ENCODE measurements at regions not wholly inside any gene's neighbourhood (a gene's known extent, or its start where the extent isn't known, plus 50 kb on each side); places are given as distances from the start of the nearest gene placed in this dataset.

GRCh38 chr1:229851511-229851910, 215.5 kb upstream of the GALNT2 start:
- Histone ChIP-seq H2AFZ (no peak overlapping the region), H3K4me1 (no peaks in the 10 kb centered on the region), H3K4me3 (ENCODE audit: low read depth, low read length) (no peak overlapping the region), H3K9ac (no peak overlapping the region), H3K9me3 (ENCODE audit: control insufficient read depth, low read length) (no peaks in the 10 kb centered on the region), H3K79me2 (no peaks in the 10 kb centered on the region), H3K27ac (no peak overlapping the region), H3K4me2 (ENCODE audit: low read length) (no peak overlapping the region), H3K36me3 (ENCODE audit: control insufficient read depth, insufficient read depth, low read length) (no peaks in the 10 kb centered on the region), H3K27me3 (ENCODE audit: control insufficient read depth, insufficient read depth, low read length) (no peaks in the 10 kb centered on the region)
- TF ChIP-seq, protein P1, sequence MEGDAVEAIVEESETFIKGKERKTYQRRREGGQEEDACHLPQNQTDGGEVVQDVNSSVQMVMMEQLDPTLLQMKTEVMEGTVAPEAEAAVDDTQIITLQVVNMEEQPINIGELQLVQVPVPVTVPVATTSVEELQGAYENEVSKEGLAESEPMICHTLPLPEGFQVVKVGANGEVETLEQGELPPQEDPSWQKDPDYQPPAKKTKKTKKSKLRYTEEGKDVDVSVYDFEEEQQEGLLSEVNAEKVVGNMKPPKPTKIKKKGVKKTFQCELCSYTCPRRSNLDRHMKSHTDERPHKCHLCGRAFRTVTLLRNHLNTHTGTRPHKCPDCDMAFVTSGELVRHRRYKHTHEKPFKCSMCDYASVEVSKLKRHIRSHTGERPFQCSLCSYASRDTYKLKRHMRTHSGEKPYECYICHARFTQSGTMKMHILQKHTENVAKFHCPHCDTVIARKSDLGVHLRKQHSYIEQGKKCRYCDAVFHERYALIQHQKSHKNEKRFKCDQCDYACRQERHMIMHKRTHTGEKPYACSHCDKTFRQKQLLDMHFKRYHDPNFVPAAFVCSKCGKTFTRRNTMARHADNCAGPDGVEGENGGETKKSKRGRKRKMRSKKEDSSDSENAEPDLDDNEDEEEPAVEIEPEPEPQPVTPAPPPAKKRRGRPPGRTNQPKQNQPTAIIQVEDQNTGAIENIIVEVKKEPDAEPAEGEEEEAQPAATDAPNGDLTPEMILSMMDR (IDR thresholded peaks at IDR 0.05): no peak

GRCh38 chr1:229853751-229854150, 213.3 kb upstream of the GALNT2 start:
- Histone ChIP-seq H3K79me2 (no peaks in the 10 kb centered on the region), H3K27ac (no peak overlapping the region), H3K9ac (no peak overlapping the region), H3K4me3 (ENCODE audit: low read depth, low read length) (no peak overlapping the region), H3K4me2 (ENCODE audit: low read length) (no peak overlapping the region), H3K9me3 (ENCODE audit: control insufficient read depth, low read length) (no peaks in the 10 kb centered on the region), H3K36me3 (ENCODE audit: control insufficient read depth, insufficient read depth, low read length) (no peaks in the 10 kb centered on the region), H3K27me3 (ENCODE audit: control insufficient read depth, insufficient read depth, low read length) (no peaks in the 10 kb centered on the region), H3K4me1 (no peaks in the 10 kb centered on the region), H2AFZ (no peak overlapping the region)
- TF ChIP-seq, protein P1 (IDR thresholded peaks at IDR 0.05): no peak

DNA sequence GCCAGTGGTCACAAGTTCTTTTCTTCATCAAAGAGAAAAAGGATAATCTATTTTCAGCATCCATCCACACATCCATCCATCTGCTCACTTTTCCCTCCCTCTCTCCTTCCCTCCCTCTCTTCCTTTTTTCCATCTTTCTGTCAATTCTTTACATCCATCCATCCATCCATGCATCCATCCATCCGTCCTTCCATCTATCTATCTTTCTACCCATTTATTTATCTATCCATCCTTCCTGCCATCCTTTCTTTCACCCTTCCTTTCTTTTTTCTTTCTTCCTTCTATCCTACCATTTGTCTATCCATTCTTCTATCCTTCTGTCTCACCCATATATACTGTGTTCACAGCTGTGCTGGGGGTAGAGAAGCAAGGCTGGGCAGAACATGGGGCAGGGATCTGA, 212.4 kb upstream of the GALNT2 start:
- no peak overlapping the region for H3K27ac ChIP-seq
- H3K9me3 ChIP-seq (ENCODE audit: control insufficient read depth, low read length): no peaks in the 10 kb centered on the region
- no peaks in the 10 kb centered on the region for H3K36me3 ChIP-seq (ENCODE audit: control insufficient read depth, insufficient read depth, low read length)
- H3K79me2 ChIP-seq: no peaks in the 10 kb centered on the region
- H3K4me3 ChIP-seq (ENCODE audit: low read depth, low read length): no peak overlapping the region
- H3K4me1 ChIP-seq: no peaks in the 10 kb centered on the region
- H2AFZ ChIP-seq: no peak overlapping the region
- H3K4me2 ChIP-seq (ENCODE audit: low read length): no peak overlapping the region
- H3K27me3 ChIP-seq (ENCODE audit: control insufficient read depth, insufficient read depth, low read length): no peaks in the 10 kb centered on the region
- no peak overlapping the region for H3K9ac ChIP-seq
- TF ChIP-seq, protein P1 (IDR thresholded peaks at IDR 0.05): no peak

GRCh38 chr1:229856009-229856650, 210.9 kb upstream of the GALNT2 start:
- Histone ChIP-seq H3K4me1 (no peaks in the 10 kb centered on the region), H3K9ac (no peak overlapping the region)

More at GRCh38 chr1:229856009-229856650, 210.9 kb upstream of the GALNT2 start:
- Histone ChIP-seq H2AFZ (no peak overlapping the region), H3K36me3 (ENCODE audit: control insufficient read depth, insufficient read depth, low read length) (no peaks in the 10 kb centered on the region), H3K27ac (no peak overlapping the region), H3K4me2 (ENCODE audit: low read length) (no peak overlapping the region), H3K4me3 (ENCODE audit: low read depth, low read length) (no peak overlapping the region), H3K27me3 (ENCODE audit: control insufficient read depth, insufficient read depth, low read length) (no peaks in the 10 kb centered on the region), H3K79me2 (no peaks in the 10 kb centered on the region), H3K9me3 (ENCODE audit: control insufficient read depth, low read length) (no peaks in the 10 kb centered on the region)
- TF ChIP-seq, protein P1 (IDR thresholded peaks at IDR 0.05): no peak

Measured in parathyroid adenoma (tissue), 2 donors.